ENCODE measurements at regions not wholly inside any gene's neighbourhood (a gene's known extent, or its start where the extent isn't known, plus 50 kb on each side); places are given as distances from the start of the nearest gene placed in this dataset.

- no peaks in the 10 kb centered on the region for H4K20me1 ChIP-seq (ENCODE audit: insufficient read depth, low read length)
- WGBS (ENCODE audit: low lambda C conversion rate), result 0% methylated on average over 1 of the region's 1 CpG
- no TSS peak for BruUV-seq (replicated peaks)
- H3K4me3 ChIP-seq (replicated peaks in 1 of 3; ENCODE audit: insufficient read depth in 1 of 3, low read depth in 2 of 3, low read length in 3 of 3), result no peak overlapping the region
- in situ Hi-C loops (cut with HindIII; ENCODE audit: extremely low pct_ligation_motif_present, low pct_unique_long_range_greater_than_20kb) (no loop called here), intact Hi-C loops (cut with micrococcal nuclease; ENCODE audit: unreplicated experiment) (no loop called here)
- FAIRE-seq (no peak), ATAC-seq (no peak), DNase-seq (ENCODE audit: low spot score) (no peak)
- H3K36me3 ChIP-seq (replicated peaks in 1 of 2; ENCODE audit: control insufficient read depth in 1 of 2, insufficient read depth in 2 of 2, low read length in 2 of 2), result no peaks in the 10 kb centered on the region
- POLR2A ChIA-PET, result no interaction called here
- H3K27ac ChIP-seq (ENCODE audit: extremely low read length, insufficient read depth, low read length), result no peak overlapping the region
- H3K79me2 ChIP-seq (ENCODE audit: insufficient read depth, low read length), result no peaks in the 10 kb centered on the region
- no peak overlapping the region for H3K9ac ChIP-seq (ENCODE audit: insufficient read depth, low read depth, low read length)
- CTCF ChIA-PET (ENCODE audit: low intra/inter-chr PET ratio, low total read pairs), result no interaction called here
- no peak overlapping the region for H3K4me2 ChIP-seq (ENCODE audit: low read depth, low read length)
- no peak for TF ChIP-seq ZNF607 (CRISPR knock-in tag; IDR thresholded peaks at IDR 0.05; ENCODE audit: borderline replicate concordance)
- TF ChIP-seq SOX5 (CRISPR knock-in tag; IDR thresholded peaks at IDR 0.05; ENCODE audit: borderline replicate concordance), result no peak
- TF ChIP-seq SAFB2 (CRISPR knock-in tag; IDR thresholded peaks at IDR 0.05; ENCODE audit: borderline replicate concordance, low read depth), result no peak
- no peak for TF ChIP-seq ZFP36L1 (CRISPR knock-in tag; IDR thresholded peaks at IDR 0.05)
- TF ChIP-seq ZNF687 (CRISPR knock-in tag; IDR thresholded peaks at IDR 0.05), result no peak
- no peak for TF ChIP-seq FIP1L1 (IDR thresholded peaks at IDR 0.05; ENCODE audit: borderline replicate concordance, insufficient read depth, low read depth, low read length)
- TF ChIP-seq SNAPC5 (CRISPR knock-in tag; IDR thresholded peaks at IDR 0.05; ENCODE audit: borderline replicate concordance), result no peak
- TF ChIP-seq ISX (CRISPR knock-in tag; conservative IDR thresholded peaks at IDR 0.05), result no peak
- TF ChIP-seq IKZF1 (IDR thresholded peaks at IDR 0.05), result no peak
- no peak for TF ChIP-seq ZNF550 (CRISPR knock-in tag; IDR thresholded peaks at IDR 0.05; ENCODE audit: borderline replicate concordance)
- TF ChIP-seq DMTF1 (CRISPR knock-in tag; IDR thresholded peaks at IDR 0.05), result no peak
- no peak for TF ChIP-seq ZNF274 (CRISPR knock-in tag; IDR thresholded peaks at IDR 0.05)
- no peak for TF ChIP-seq ZNF660 (CRISPR knock-in tag; IDR thresholded peaks at IDR 0.05; ENCODE audit: borderline replicate concordance, low read depth)
- TF ChIP-seq ZNF446 (CRISPR knock-in tag; IDR thresholded peaks at IDR 0.05), result no peak
- no peak for TF ChIP-seq USF2 (IDR thresholded peaks at IDR 0.05; ENCODE audit: low read depth, low read length)
- TF ChIP-seq USF2 (CRISPR knock-in tag; IDR thresholded peaks at IDR 0.05; ENCODE audit: borderline replicate concordance), result no peak
- H3K4me1 ChIP-seq (ENCODE audit: insufficient read depth, low read length), result no peaks in the 10 kb centered on the region
- H3K9me3 ChIP-seq (ENCODE audit: low read length), result no peaks in the 10 kb centered on the region
- no peak overlapping the region for H2AFZ ChIP-seq (ENCODE audit: low read length)
- no peaks in the 10 kb centered on the region for H3K27me3 ChIP-seq (ENCODE audit: control insufficient read depth in 1 of 2, insufficient read depth in 2 of 2, low read length in 2 of 2)
Observed at GRCh38 chr6:8881663-8882062, 446.3 kb upstream of the SLC35B3 start.

Data from HepG2 (cell line).